ENCODE measurements at regions not wholly inside any gene's neighbourhood (a gene's known extent, or its start where the extent isn't known, plus 50 kb on each side); places are given as distances from the start of the nearest gene placed in this dataset.
"Not testable (repeated sequence)": the region's sequence is repeated elsewhere in the genome, so short reads cannot be mapped to it uniquely, and the experiment has no call there.

GRCh38 chr4:189176002-189176401 lies 764.7 kb upstream of the FRG1 start:
- DNase-seq (ENCODE audit: low read depth in 2 of 2), result no peak

- DNase-seq (ENCODE audit: low read depth in 2 of 2), result no peak
Measured at GRCh38 chr4:189177130-189177529, 763.5 kb upstream of the FRG1 start.

GRCh38 chr4:189178125-189178746 lies 762.4 kb upstream of the FRG1 start:
- no peak for DNase-seq (ENCODE audit: low read depth in 2 of 2)

GRCh38 chr4:189185810-189186432 lies 754.8 kb upstream of the FRG1 start:
- DNase-seq (ENCODE audit: low read depth in 2 of 2), result no peak

- DNase-seq (ENCODE audit: low read depth in 2 of 2), result no peak
Measured at GRCh38 chr4:189187531-189188052, 753.1 kb upstream of the FRG1 start.

- no peak for DNase-seq (ENCODE audit: low read depth in 2 of 2)
Measured at GRCh38 chr4:189198624-189199023, 742.0 kb upstream of the FRG1 start.

- no peak for DNase-seq (ENCODE audit: low read depth in 2 of 2)
Measured at GRCh38 chr4:189200353-189200752, 740.3 kb upstream of the FRG1 start.

- DNase-seq (ENCODE audit: low read depth in 2 of 2), result peak in 1 of 2 donors; percentile 23
Measured at GRCh38 chr4:189202182-189202868, 738.3 kb upstream of the FRG1 start.

GRCh38 chr4:189202869-189203271 lies 737.8 kb upstream of the FRG1 start:
- no peak for DNase-seq (ENCODE audit: low read depth in 2 of 2)

GRCh38 chr4:189204616-189205015 lies 736.1 kb upstream of the FRG1 start:
- DNase-seq (ENCODE audit: low read depth in 2 of 2), result no peak

GRCh38 chr4:189206953-189207352 lies 733.7 kb upstream of the FRG1 start:
- DNase-seq (ENCODE audit: low read depth in 2 of 2), result no peak

- no peak for DNase-seq (ENCODE audit: low read depth in 2 of 2)
Measured at GRCh38 chr4:189207872-189208271, 732.8 kb upstream of the FRG1 start.

GRCh38 chr4:189215574-189215973 lies 725.1 kb upstream of the FRG1 start:
- no peak for DNase-seq (ENCODE audit: low read depth in 2 of 2)

- no peak for DNase-seq (ENCODE audit: low read depth in 2 of 2)
Measured at GRCh38 chr4:189221691-189222090, 719.0 kb upstream of the FRG1 start.

- DNase-seq (ENCODE audit: low read depth in 2 of 2), result no peak
Measured at GRCh38 chr4:189228726-189229125, 711.9 kb upstream of the FRG1 start.

- no peak for DNase-seq (ENCODE audit: low read depth in 2 of 2)
Measured at GRCh38 chr4:189232274-189232673, 708.4 kb upstream of the FRG1 start.

- not testable (repeated sequence) for DNase-seq (ENCODE audit: low read depth in 2 of 2)
Measured at GRCh38 chr4:189233754-189234153, 706.9 kb upstream of the FRG1 start.

- DNase-seq (ENCODE audit: low read depth in 2 of 2), result not testable (repeated sequence)
Measured at GRCh38 chr4:189234948-189235347, 705.7 kb upstream of the FRG1 start.

GRCh38 chr4:189235599-189235998 lies 705.1 kb upstream of the FRG1 start:
- DNase-seq (ENCODE audit: low read depth in 2 of 2), result no peak

- not testable (repeated sequence) for DNase-seq (ENCODE audit: low read depth in 2 of 2)
Measured at GRCh38 chr4:189236321-189236720, 704.4 kb upstream of the FRG1 start.

- no peak for DNase-seq (ENCODE audit: low read depth in 2 of 2)
Measured at GRCh38 chr4:189237340-189237739, 703.3 kb upstream of the FRG1 start.

- no peak for DNase-seq (ENCODE audit: low read depth in 2 of 2)
Measured at GRCh38 chr4:189255636-189256035, 685.0 kb upstream of the FRG1 start.

- DNase-seq (ENCODE audit: low read depth in 2 of 2), result no peak
Measured at GRCh38 chr4:189261475-189261874, 679.2 kb upstream of the FRG1 start.

Measured in stimulated activated CD4-positive, alpha-beta T cell treated with anti-CD3 and anti-CD28 coated beads, Interleukin-1b, Interleukin-23, amount 100 ng/mL, for 4 hours (primary cell).